ENCODE measurements at regions not wholly inside any gene's neighbourhood (a gene's known extent, or its start where the extent isn't known, plus 50 kb on each side); places are given as distances from the start of the nearest gene placed in this dataset.

DNA sequence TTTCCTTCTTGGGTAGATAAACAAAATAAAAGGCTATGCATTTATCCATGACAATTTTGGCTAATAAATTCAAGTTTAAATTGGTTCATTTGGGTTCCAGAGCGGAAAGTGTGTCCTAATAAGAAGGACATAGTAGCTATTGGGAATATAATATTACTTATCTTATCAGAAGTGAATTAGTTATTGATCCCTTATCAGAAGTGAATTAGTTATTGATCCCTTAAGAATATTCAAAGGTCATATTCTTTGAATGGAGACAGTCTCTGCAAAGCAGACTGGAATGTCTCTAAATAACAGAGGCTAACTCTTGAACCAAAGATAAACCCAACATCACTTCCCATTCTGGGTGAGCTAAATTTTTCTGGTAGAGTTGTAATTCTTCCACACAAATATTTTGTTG is 290.7 kb upstream of the BCHE start:
- Histone ChIP-seq H3K9me3 (ENCODE audit: low read length) (no peaks in the 10 kb centered on the region), H3K9me2 (ENCODE audit: insufficient read depth, low read length) (no peaks in the 10 kb centered on the region), H3K9ac (ENCODE audit: low read length) (no peak overlapping the region), H2AFZ (ENCODE audit: low read depth, low read length) (no peak overlapping the region), H3K27ac (ENCODE audit: low read length) (no peak overlapping the region), H3K27me3 (ENCODE audit: insufficient read depth, low read depth, low read length) (no peaks in the 10 kb centered on the region), H3K4me2 (ENCODE audit: low read length) (no peak overlapping the region), H3F3A (ENCODE audit: insufficient read depth, low read length, poor library complexity, severe bottlenecking) (no peaks in the 10 kb centered on the region), H3K4me3 (ENCODE audit: low read length) (no peak overlapping the region), H3K36me3 (ENCODE audit: insufficient read depth, low read length) (no peaks in the 10 kb centered on the region), H3K79me2 (replicated peaks; ENCODE audit: insufficient read depth, low read length) (no peaks in the 10 kb centered on the region), H4K20me1 (ENCODE audit: insufficient read depth) (no peaks in the 10 kb centered on the region)
- TF ChIP-seq RAD21 (conservative IDR thresholded peaks at IDR 0.05): no peak

DNA sequence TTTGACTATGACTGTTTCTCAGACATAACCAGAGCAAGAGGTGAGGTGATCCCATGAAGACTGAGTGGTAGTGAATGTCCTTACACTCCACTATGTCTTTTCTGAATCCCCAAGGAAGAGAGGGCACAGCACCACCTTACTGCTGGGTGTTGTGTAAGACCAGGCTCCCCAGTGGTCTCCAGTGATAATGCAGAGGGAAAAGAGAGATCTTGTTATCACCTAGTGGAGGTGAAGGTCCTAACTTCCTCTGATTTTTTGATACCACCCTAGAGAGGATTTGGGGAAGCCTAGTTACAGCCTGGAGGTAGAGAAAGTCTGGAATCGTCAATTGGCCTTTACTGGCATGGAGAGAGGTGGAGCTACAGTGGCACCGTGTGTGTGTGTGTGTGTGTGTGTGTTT is 288.0 kb upstream of the BCHE start:
- no peaks in the 10 kb centered on the region for H4K20me1 ChIP-seq (ENCODE audit: insufficient read depth)
- no peak for TF ChIP-seq CTCF (IDR thresholded peaks at IDR 0.05; ENCODE audit: poor library complexity, severe bottlenecking)
- TF ChIP-seq TAF1 (IDR thresholded peaks at IDR 0.05; ENCODE audit: low read depth): no peak
- H2AFZ ChIP-seq (ENCODE audit: low read depth, low read length): no peak overlapping the region
- H3K27ac ChIP-seq (ENCODE audit: low read length): no peak overlapping the region
- H3K4me2 ChIP-seq (ENCODE audit: low read length): no peak overlapping the region
- no peaks in the 10 kb centered on the region for H3K27me3 ChIP-seq (ENCODE audit: insufficient read depth, low read depth, low read length)
- H3K79me2 ChIP-seq (replicated peaks; ENCODE audit: insufficient read depth, low read length): no peaks in the 10 kb centered on the region
- no peaks in the 10 kb centered on the region for H3K9me3 ChIP-seq (ENCODE audit: low read length)
- H3K4me3 ChIP-seq (ENCODE audit: low read length): no peak overlapping the region
- no peaks in the 10 kb centered on the region for H3K36me3 ChIP-seq (ENCODE audit: insufficient read depth, low read length)
- no peaks in the 10 kb centered on the region for H3K9me2 ChIP-seq (ENCODE audit: insufficient read depth, low read length)
- H3F3A ChIP-seq (ENCODE audit: insufficient read depth, low read length, poor library complexity, severe bottlenecking): no peaks in the 10 kb centered on the region
- H3K9ac ChIP-seq (ENCODE audit: low read length): no peak overlapping the region

DNA sequence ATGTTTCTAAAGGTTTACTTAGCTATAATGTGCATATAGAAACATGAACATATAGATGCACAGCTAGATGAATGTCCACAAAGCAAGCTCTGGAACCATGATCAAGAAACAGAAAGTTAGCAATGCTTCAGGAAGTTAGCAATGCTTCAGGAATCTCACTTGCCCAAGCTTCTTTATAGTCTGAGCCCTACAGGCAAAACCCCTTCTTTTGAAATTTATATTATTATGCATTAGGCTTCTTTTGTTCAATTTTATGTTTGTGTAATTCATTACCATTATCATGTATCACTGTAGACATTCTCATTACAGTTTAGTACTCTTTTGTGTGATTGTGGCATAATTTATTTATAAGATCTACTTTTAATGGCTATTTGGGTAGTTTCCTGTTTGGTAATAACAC is 286.4 kb upstream of the BCHE start:
- H3K4me3 ChIP-seq (ENCODE audit: low read length): no peak overlapping the region
- TF ChIP-seq, protein P1, sequence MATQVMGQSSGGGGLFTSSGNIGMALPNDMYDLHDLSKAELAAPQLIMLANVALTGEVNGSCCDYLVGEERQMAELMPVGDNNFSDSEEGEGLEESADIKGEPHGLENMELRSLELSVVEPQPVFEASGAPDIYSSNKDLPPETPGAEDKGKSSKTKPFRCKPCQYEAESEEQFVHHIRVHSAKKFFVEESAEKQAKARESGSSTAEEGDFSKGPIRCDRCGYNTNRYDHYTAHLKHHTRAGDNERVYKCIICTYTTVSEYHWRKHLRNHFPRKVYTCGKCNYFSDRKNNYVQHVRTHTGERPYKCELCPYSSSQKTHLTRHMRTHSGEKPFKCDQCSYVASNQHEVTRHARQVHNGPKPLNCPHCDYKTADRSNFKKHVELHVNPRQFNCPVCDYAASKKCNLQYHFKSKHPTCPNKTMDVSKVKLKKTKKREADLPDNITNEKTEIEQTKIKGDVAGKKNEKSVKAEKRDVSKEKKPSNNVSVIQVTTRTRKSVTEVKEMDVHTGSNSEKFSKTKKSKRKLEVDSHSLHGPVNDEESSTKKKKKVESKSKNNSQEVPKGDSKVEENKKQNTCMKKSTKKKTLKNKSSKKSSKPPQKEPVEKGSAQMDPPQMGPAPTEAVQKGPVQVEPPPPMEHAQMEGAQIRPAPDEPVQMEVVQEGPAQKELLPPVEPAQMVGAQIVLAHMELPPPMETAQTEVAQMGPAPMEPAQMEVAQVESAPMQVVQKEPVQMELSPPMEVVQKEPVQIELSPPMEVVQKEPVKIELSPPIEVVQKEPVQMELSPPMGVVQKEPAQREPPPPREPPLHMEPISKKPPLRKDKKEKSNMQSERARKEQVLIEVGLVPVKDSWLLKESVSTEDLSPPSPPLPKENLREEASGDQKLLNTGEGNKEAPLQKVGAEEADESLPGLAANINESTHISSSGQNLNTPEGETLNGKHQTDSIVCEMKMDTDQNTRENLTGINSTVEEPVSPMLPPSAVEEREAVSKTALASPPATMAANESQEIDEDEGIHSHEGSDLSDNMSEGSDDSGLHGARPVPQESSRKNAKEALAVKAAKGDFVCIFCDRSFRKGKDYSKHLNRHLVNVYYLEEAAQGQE (IDR thresholded peaks at IDR 0.05; ENCODE audit: borderline replicate concordance): no peak
- H3F3A ChIP-seq (ENCODE audit: insufficient read depth, low read length, poor library complexity, severe bottlenecking): no peaks in the 10 kb centered on the region
- no peaks in the 10 kb centered on the region for H3K9me2 ChIP-seq (ENCODE audit: insufficient read depth, low read length)
- H3K9ac ChIP-seq (ENCODE audit: low read length): no peak overlapping the region
- H3K4me2 ChIP-seq (ENCODE audit: low read length): no peak overlapping the region
- H4K20me1 ChIP-seq (ENCODE audit: insufficient read depth): no peaks in the 10 kb centered on the region
- no peaks in the 10 kb centered on the region for H3K79me2 ChIP-seq (replicated peaks; ENCODE audit: insufficient read depth, low read length)
- no peaks in the 10 kb centered on the region for H3K9me3 ChIP-seq (ENCODE audit: low read length)
- no peak overlapping the region for H3K27ac ChIP-seq (ENCODE audit: low read length)
- no peak overlapping the region for H2AFZ ChIP-seq (ENCODE audit: low read depth, low read length)
- no peaks in the 10 kb centered on the region for H3K36me3 ChIP-seq (ENCODE audit: insufficient read depth, low read length)
- no peaks in the 10 kb centered on the region for H3K27me3 ChIP-seq (ENCODE audit: insufficient read depth, low read depth, low read length)

GRCh38 chr3:166123088-166123487 is 285.9 kb upstream of the BCHE start:
- no peaks in the 10 kb centered on the region for H3K9me2 ChIP-seq (ENCODE audit: insufficient read depth, low read length)
- no peak overlapping the region for H3K4me2 ChIP-seq (ENCODE audit: low read length)
- H3K27me3 ChIP-seq (ENCODE audit: insufficient read depth, low read depth, low read length): no peaks in the 10 kb centered on the region
- no peaks in the 10 kb centered on the region for H4K20me1 ChIP-seq (ENCODE audit: insufficient read depth)
- no peak overlapping the region for H2AFZ ChIP-seq (ENCODE audit: low read depth, low read length)
- no peaks in the 10 kb centered on the region for H3K9me3 ChIP-seq (ENCODE audit: low read length)
- no peaks in the 10 kb centered on the region for H3K36me3 ChIP-seq (ENCODE audit: insufficient read depth, low read length)
- H3K27ac ChIP-seq (ENCODE audit: low read length): no peak overlapping the region
- H3K9ac ChIP-seq (ENCODE audit: low read length): no peak overlapping the region
- H3K79me2 ChIP-seq (replicated peaks; ENCODE audit: insufficient read depth, low read length): no peaks in the 10 kb centered on the region
- no peaks in the 10 kb centered on the region for H3F3A ChIP-seq (ENCODE audit: insufficient read depth, low read length, poor library complexity, severe bottlenecking)
- TF ChIP-seq, protein P1 (IDR thresholded peaks at IDR 0.05; ENCODE audit: borderline replicate concordance): no peak
- TF ChIP-seq SMC3 (conservative IDR thresholded peaks at IDR 0.05; ENCODE audit: poor library complexity) (no peak), EP300 (conservative IDR thresholded peaks at IDR 0.05; ENCODE audit: poor library complexity, severe bottlenecking) (no peak), RAD21 (conservative IDR thresholded peaks at IDR 0.05) (no peak), MXI1 (conservative IDR thresholded peaks at IDR 0.05; ENCODE audit: poor library complexity, severe bottlenecking) (no peak)
- H3K4me3 ChIP-seq (ENCODE audit: low read length): no peak overlapping the region

Data from neural cell (in vitro differentiated cells).